Psoas muscle (tissue), 7 donors: ENCODE measurements at regions not wholly inside any gene's neighbourhood (a gene's known extent, or its start where the extent isn't known, plus 50 kb on each side); places are given as distances from the start of the nearest gene placed in this dataset.
"Not testable (repeated sequence)": the region's sequence is repeated elsewhere in the genome, so short reads cannot be mapped to it uniquely, and the experiment has no call there.

Source experiments
- ATAC-seq, 4 donors: fragments of 200-7000 bp; cut with Tn5 transposase; one replicate each; pipeline ENCODE4 v1.9.1; 2020; ENCODE audit warnings: moderate library complexity in 3 of 4, mild to moderate bottlenecking in 2 of 4
- DNase-seq, 2 donors: peaks; one replicate each; pipeline ENCODE4 v3.0.0-alpha.2; 2020
- H3K27ac ChIP-seq: fragments of 200-600 bp; one replicate; pipeline ENCODE4 v1.8.0; 2022
- H3K27me3 ChIP-seq, 3 donors: fragments of 200-600 bp in 1 of 3; one replicate each; pipeline versions ENCODE4 v1.6.1 to v1.8.0; 2013 to 2022; ENCODE audit warnings: low read length in 2 of 3, mild to moderate bottlenecking in 2 of 3, moderate library complexity in 1 of 3; ENCODE audit not compliant: insufficient read depth in 3 of 3
- H3K36me3 ChIP-seq, 2 donors: fragments of 200-600 bp in 1 of 2; one replicate each; pipeline versions ENCODE4 v1.6.1 to v1.8.0; 2013 to 2022; ENCODE audit warnings: low read depth in 1 of 2, mild to moderate bottlenecking in 1 of 2, moderate library complexity in 1 of 2; ENCODE audit not compliant: insufficient read depth in 1 of 2
- H3K4me1 ChIP-seq: fragments of 200-600 bp; one replicate; pipeline ENCODE4 v1.8.0; 2022
- H3K4me3 ChIP-seq: fragments of 200-600 bp; one replicate; pipeline ENCODE4 v1.8.0; 2022; ENCODE audit warnings: mild to moderate bottlenecking
- H3K9me3 ChIP-seq: fragments of 200-600 bp; one replicate; pipeline ENCODE4 v1.8.0; 2022
- WGBS, 3 donors: extraction: QIAGEN DNeasy Blood & Tissue Kit; methylation state at CpG; one replicate each; pipeline versions ENCODE4 v1.1.6 to v1.1.7; 2013; 5-methylcytosine and 5-hydroxymethylcytosine counted together
- intact Hi-C, 2 donors: fragments of 100-400 bp; cut with DNase I; formaldehyde crosslinking; loops; one replicate each; pipeline versions ENCODE4 v1.11.0 to v1.14.2; 2022
- donor health status: healthy with polysubstance abuse.
- donor health status: DM: no; HTN: no; CAD: no; lungs with moderate emphysema.
- donor health status: Bipolar disorder and iron deficiency.
- donor health status: healthy.
- donor health status: DM: yes; HTN: yes; CAD: no.
- donor health status: DM: no; HTN: no; CAD: no.
- donor health status: DM: yes; HTN: yes; CAD: no.

DNA sequence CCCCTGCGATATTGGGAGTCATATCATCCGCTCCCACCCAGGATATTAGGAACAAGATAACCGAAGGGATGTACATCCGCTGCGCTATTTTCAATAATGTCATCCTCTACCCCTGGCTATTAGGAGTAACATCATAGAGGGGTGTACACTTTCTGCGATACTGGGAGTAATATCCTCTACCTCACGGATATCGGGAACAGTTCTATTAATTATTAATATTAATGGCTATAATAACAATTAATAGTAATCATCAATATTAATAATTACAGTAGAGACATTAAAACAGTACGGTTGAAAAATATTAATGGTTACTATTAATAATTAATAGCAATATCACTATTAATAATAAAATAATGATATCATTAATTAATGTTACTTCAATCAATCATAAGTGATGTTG lies 90.1 kb downstream of the OTOP1 start:
- H3K4me1 ChIP-seq, ATAC-seq, H3K27me3 ChIP-seq, intact Hi-C loops, H3K27ac ChIP-seq, H3K4me3 ChIP-seq, H3K36me3 ChIP-seq, H3K9me3 ChIP-seq, DNase-seq: not testable (repeated sequence)
- 91 to 96% (median 96%) methylated on average over 9 of the region's 9 CpGs for WGBS, 3 donors
